ENCODE measurements at regions not wholly inside any gene's neighbourhood (a gene's known extent, or its start where the extent isn't known, plus 50 kb on each side); places are given as distances from the start of the nearest gene placed in this dataset.

GRCh38 chr21:38929652-38930051 lies 123.9 kb downstream of the ETS2 start:
- TF ChIP-seq CTCF (IDR thresholded peaks at IDR 0.05; ENCODE audit: borderline replicate concordance, insufficient read depth, low read depth, low read length) = no peak

GRCh38 chr21:38929142-38929541 lies 123.4 kb downstream of the ETS2 start:
- H3K4me3 ChIP-seq (ENCODE audit: low read depth, low read length) = no peak overlapping the region
- no peak for TF ChIP-seq CTCF (IDR thresholded peaks at IDR 0.05; ENCODE audit: borderline replicate concordance, insufficient read depth, low read depth, low read length)

More at GRCh38 chr21:38929652-38930051, 123.9 kb downstream of the ETS2 start:
- no peak overlapping the region for H3K4me3 ChIP-seq (ENCODE audit: low read depth, low read length)

GRCh38 chr21:38927776-38928175 lies 122.0 kb downstream of the ETS2 start:
- no peak for TF ChIP-seq CTCF (IDR thresholded peaks at IDR 0.05; ENCODE audit: borderline replicate concordance, insufficient read depth, low read depth, low read length)
- no peak overlapping the region for H3K4me3 ChIP-seq (ENCODE audit: low read depth, low read length)

- no peak overlapping the region for H3K4me3 ChIP-seq (ENCODE audit: low read depth, low read length)
- no peak for TF ChIP-seq CTCF (IDR thresholded peaks at IDR 0.05; ENCODE audit: borderline replicate concordance, insufficient read depth, low read depth, low read length)
Observed at GRCh38 chr21:38925923-38926322, 120.2 kb downstream of the ETS2 start.

- TF ChIP-seq CTCF (IDR thresholded peaks at IDR 0.05; ENCODE audit: borderline replicate concordance, insufficient read depth, low read depth, low read length) = no peak
- H3K4me3 ChIP-seq (ENCODE audit: low read depth, low read length) = no peak overlapping the region
Observed at GRCh38 chr21:38925478-38925877, 119.7 kb downstream of the ETS2 start.

GRCh38 chr21:38924954-38925353 lies 119.2 kb downstream of the ETS2 start:
- no peak for TF ChIP-seq CTCF (IDR thresholded peaks at IDR 0.05; ENCODE audit: borderline replicate concordance, insufficient read depth, low read depth, low read length)
- no peak overlapping the region for H3K4me3 ChIP-seq (ENCODE audit: low read depth, low read length)

- no peak for TF ChIP-seq CTCF (IDR thresholded peaks at IDR 0.05; ENCODE audit: borderline replicate concordance, insufficient read depth, low read depth, low read length)
- no peak overlapping the region for H3K4me3 ChIP-seq (ENCODE audit: low read depth, low read length)
Observed at GRCh38 chr21:38923429-38923828, 117.7 kb downstream of the ETS2 start.

Data from GM12875 (cell line).